ENCODE measurements at regions not wholly inside any gene's neighbourhood (a gene's known extent, or its start where the extent isn't known, plus 50 kb on each side); places are given as distances from the start of the nearest gene placed in this dataset.

DNA sequence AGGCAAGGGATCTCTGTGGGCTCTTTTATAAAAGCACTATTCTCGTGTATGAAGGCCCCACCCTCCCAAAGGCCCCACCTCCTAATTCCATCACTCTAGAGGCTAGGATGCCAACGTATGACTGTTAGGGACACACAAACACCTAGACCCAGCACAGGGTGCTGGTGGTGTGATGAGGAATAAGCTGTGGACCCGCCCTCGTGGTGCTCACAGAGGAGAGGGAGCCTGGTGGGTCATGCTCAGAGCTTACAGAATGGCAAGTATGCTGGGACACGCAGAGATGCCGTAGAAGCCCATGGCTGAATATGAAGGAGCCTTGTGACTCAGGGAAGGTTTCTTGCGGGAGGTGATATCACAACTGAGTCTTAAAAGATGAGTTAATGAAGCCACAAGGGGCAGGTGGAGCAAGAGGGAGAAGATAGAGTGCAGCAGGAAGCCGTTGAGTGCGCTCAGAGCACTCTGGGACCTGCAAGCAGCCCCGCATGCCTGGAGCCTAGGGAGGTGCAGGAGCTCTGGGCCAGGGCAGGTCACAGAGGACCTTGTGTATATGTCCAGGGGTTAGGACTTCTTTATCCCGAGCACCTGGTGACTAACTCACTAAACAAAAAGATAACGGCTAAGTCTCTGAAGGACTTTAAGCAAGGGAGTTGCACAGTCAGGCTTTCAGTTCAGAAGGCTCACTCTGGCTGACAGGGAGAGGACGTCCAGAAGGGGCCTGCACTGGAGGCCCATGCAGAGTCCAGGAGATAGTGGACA lies 160.9 kb downstream of the TRIM29 start:
- no peak for TF ChIP-seq EZH2phosphoT487 (IDR thresholded peaks at IDR 0.05; ENCODE audit: borderline replicate concordance, low read length)
- TF ChIP-seq, protein P1, sequence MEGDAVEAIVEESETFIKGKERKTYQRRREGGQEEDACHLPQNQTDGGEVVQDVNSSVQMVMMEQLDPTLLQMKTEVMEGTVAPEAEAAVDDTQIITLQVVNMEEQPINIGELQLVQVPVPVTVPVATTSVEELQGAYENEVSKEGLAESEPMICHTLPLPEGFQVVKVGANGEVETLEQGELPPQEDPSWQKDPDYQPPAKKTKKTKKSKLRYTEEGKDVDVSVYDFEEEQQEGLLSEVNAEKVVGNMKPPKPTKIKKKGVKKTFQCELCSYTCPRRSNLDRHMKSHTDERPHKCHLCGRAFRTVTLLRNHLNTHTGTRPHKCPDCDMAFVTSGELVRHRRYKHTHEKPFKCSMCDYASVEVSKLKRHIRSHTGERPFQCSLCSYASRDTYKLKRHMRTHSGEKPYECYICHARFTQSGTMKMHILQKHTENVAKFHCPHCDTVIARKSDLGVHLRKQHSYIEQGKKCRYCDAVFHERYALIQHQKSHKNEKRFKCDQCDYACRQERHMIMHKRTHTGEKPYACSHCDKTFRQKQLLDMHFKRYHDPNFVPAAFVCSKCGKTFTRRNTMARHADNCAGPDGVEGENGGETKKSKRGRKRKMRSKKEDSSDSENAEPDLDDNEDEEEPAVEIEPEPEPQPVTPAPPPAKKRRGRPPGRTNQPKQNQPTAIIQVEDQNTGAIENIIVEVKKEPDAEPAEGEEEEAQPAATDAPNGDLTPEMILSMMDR (IDR thresholded peaks at IDR 0.05; ENCODE audit: low read depth, low read length, poor library complexity, severe bottlenecking), result no peak

GRCh38 chr11:119975561-119976152 lies 162.3 kb downstream of the TRIM29 start:
- TF ChIP-seq, protein P1 (IDR thresholded peaks at IDR 0.05; ENCODE audit: low read depth, low read length, poor library complexity, severe bottlenecking), result no peak
- TF ChIP-seq EZH2phosphoT487 (IDR thresholded peaks at IDR 0.05; ENCODE audit: borderline replicate concordance, low read length), result no peak
- no peaks in the 10 kb centered on the region for H3K79me2 ChIP-seq (ENCODE audit: control insufficient read depth, low read length)
- H3K27me3 ChIP-seq (ENCODE audit: control insufficient read depth, low read length), result no peaks in the 10 kb centered on the region; the same call in 1 of the 2 replicates
- no peak overlapping the region for H3K4me2 ChIP-seq (ENCODE audit: low read length)
- H3F3A ChIP-seq (ENCODE audit: control insufficient read depth, insufficient read depth), result no peaks in the 10 kb centered on the region
- no peak overlapping the region for H3K4me3 ChIP-seq (ENCODE audit: low read length)
- no peaks in the 10 kb centered on the region for H3K9me2 ChIP-seq (replicated peaks; ENCODE audit: control insufficient read depth, low read length)
- no peaks in the 10 kb centered on the region for H3K9me3 ChIP-seq (ENCODE audit: control insufficient read depth, insufficient read depth, low read length)
- H3K4me1 ChIP-seq (ENCODE audit: control insufficient read depth, low read length), result no peaks in the 10 kb centered on the region
- no peak overlapping the region for H3K27ac ChIP-seq (ENCODE audit: low read depth, low read length)
- no peaks in the 10 kb centered on the region for H3K36me3 ChIP-seq (ENCODE audit: control insufficient read depth, low read length)
- H4K20me1 ChIP-seq (ENCODE audit: control insufficient read depth, insufficient read depth, low read depth, low read length), result no peaks in the 10 kb centered on the region

More for the DNA sequence above, 160.9 kb downstream of the TRIM29 start:
- Histone ChIP-seq H3K4me2 (ENCODE audit: low read length) (no peak overlapping the region), H3K4me1 (ENCODE audit: control insufficient read depth, low read length) (no peaks in the 10 kb centered on the region), H3K9me2 (replicated peaks; ENCODE audit: control insufficient read depth, low read length) (no peaks in the 10 kb centered on the region), H3K27me3 (ENCODE audit: control insufficient read depth, low read length) (no peaks in the 10 kb centered on the region; the same call in 1 of the 2 replicates), H3K27ac (ENCODE audit: low read depth, low read length) (no peak overlapping the region), H3K79me2 (ENCODE audit: control insufficient read depth, low read length) (no peaks in the 10 kb centered on the region), H3K9me3 (ENCODE audit: control insufficient read depth, insufficient read depth, low read length) (no peaks in the 10 kb centered on the region), H3K36me3 (ENCODE audit: control insufficient read depth, low read length) (no peaks in the 10 kb centered on the region), H3K4me3 (ENCODE audit: low read length) (no peak overlapping the region), H3F3A (ENCODE audit: control insufficient read depth, insufficient read depth) (no peaks in the 10 kb centered on the region), H4K20me1 (ENCODE audit: control insufficient read depth, insufficient read depth, low read depth, low read length) (no peaks in the 10 kb centered on the region)

DNA sequence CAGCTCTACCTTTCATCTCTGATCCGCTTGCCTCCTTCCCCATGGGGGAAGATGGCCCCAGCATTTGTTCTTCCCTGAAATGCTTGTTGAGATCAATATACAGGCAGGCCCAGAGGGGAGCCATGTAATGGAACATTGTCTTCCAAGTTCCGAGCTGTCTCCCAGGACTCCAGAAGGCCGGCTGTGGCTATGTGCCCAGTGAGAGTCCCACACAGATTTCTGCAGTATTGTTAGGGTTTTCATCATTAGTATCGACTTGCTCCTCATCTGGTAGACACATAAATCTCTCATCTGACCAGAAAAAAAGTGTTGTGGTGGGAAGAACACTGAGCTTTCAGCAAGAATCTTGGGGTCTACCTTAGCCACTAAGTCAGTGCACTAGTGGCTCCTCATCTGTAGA lies 163.4 kb downstream of the TRIM29 start:
- no peaks in the 10 kb centered on the region for H4K20me1 ChIP-seq (ENCODE audit: control insufficient read depth, insufficient read depth, low read depth, low read length)

More for the DNA sequence above, 163.4 kb downstream of the TRIM29 start:
- TF ChIP-seq EZH2phosphoT487 (IDR thresholded peaks at IDR 0.05; ENCODE audit: borderline replicate concordance, low read length), result no peak
- TF ChIP-seq, protein P1 (IDR thresholded peaks at IDR 0.05; ENCODE audit: low read depth, low read length, poor library complexity, severe bottlenecking), result no peak
- no peak overlapping the region for H3K4me2 ChIP-seq (ENCODE audit: low read length)
- H3K36me3 ChIP-seq (ENCODE audit: control insufficient read depth, low read length), result no peaks in the 10 kb centered on the region
- no peaks in the 10 kb centered on the region for H3K79me2 ChIP-seq (ENCODE audit: control insufficient read depth, low read length)
- no peak overlapping the region for H3K27ac ChIP-seq (ENCODE audit: low read depth, low read length)
- no peaks in the 10 kb centered on the region for H3K4me1 ChIP-seq (ENCODE audit: control insufficient read depth, low read length)
- no peak overlapping the region for H3K4me3 ChIP-seq (ENCODE audit: low read length)
- no peaks in the 10 kb centered on the region; the same call in 1 of the 2 replicates for H3K27me3 ChIP-seq (ENCODE audit: control insufficient read depth, low read length)
- H3K9me3 ChIP-seq (ENCODE audit: control insufficient read depth, insufficient read depth, low read length), result no peaks in the 10 kb centered on the region
- H3K9me2 ChIP-seq (replicated peaks; ENCODE audit: control insufficient read depth, low read length), result no peaks in the 10 kb centered on the region
- H3F3A ChIP-seq (ENCODE audit: control insufficient read depth, insufficient read depth), result no peaks in the 10 kb centered on the region
